Fibroblast of lung (primary cell): ENCODE measurements at regions not wholly inside any gene's neighbourhood (a gene's known extent, or its start where the extent isn't known, plus 50 kb on each side); places are given as distances from the start of the nearest gene placed in this dataset.

Experiments used
- EZH2 ChIP-seq: IDR thresholded peaks from 2 replicates; pipeline ENCODE4 v1.5.1; 2012; ENCODE audit warnings: low read length, control low read depth, mild to moderate bottlenecking; ENCODE audit errors: missing control alignments
- TF ChIP-seq, protein P1 (sequence below), 2 donors: IDR thresholded peaks in 1 of 2; conservative IDR thresholded peaks in 1 of 2; 1 replicate in 1 of 2; 2 replicates in 1 of 2; pipeline ENCODE4 v1.5.1; 2011 to 2012; ENCODE audit warnings: low read length in 2 of 2, control low read depth in 1 of 2, inconsistent platforms in 1 of 2, low read depth in 1 of 2, mild to moderate bottlenecking in 1 of 2

DNA sequence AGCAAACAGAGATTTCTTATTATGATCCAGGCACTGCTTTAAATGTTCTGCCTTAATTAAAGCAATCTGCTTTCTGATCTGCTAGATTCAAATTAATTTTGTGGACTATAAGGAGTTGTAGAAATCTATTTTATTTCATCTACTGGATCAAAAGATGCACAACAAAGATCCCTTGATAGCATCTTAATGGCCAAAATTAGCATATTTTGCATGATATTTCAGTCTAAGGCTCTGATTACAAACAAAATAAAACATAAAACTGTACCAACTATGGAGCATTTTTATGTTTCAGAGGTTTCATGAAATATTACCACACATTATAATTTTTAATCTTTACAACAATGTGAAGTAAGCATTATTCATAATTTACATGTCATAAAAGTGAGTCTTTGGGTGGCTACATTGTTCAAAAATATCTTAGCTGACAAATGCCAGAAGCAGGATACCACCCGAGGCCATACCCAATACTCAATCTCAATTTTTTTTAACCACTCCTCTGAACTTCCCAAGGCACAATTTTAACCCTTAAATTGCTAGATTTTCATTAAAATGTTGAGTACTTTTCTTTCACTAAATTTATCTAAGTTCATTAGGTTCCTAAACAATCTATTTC lies 929.5 kb downstream of the KCNA4 start:
- TF ChIP-seq, protein P1, sequence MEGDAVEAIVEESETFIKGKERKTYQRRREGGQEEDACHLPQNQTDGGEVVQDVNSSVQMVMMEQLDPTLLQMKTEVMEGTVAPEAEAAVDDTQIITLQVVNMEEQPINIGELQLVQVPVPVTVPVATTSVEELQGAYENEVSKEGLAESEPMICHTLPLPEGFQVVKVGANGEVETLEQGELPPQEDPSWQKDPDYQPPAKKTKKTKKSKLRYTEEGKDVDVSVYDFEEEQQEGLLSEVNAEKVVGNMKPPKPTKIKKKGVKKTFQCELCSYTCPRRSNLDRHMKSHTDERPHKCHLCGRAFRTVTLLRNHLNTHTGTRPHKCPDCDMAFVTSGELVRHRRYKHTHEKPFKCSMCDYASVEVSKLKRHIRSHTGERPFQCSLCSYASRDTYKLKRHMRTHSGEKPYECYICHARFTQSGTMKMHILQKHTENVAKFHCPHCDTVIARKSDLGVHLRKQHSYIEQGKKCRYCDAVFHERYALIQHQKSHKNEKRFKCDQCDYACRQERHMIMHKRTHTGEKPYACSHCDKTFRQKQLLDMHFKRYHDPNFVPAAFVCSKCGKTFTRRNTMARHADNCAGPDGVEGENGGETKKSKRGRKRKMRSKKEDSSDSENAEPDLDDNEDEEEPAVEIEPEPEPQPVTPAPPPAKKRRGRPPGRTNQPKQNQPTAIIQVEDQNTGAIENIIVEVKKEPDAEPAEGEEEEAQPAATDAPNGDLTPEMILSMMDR (conservative IDR thresholded peaks at IDR 0.05 in 1 of 2, IDR thresholded peaks at IDR 0.05 in 1 of 2; ENCODE audit: low read depth in 1 of 2, low read length in 2 of 2), result no peak
- TF ChIP-seq EZH2, result no peak
